ENCODE measurements at regions not wholly inside any gene's neighbourhood (a gene's known extent, or its start where the extent isn't known, plus 50 kb on each side); places are given as distances from the start of the nearest gene placed in this dataset.

DNA sequence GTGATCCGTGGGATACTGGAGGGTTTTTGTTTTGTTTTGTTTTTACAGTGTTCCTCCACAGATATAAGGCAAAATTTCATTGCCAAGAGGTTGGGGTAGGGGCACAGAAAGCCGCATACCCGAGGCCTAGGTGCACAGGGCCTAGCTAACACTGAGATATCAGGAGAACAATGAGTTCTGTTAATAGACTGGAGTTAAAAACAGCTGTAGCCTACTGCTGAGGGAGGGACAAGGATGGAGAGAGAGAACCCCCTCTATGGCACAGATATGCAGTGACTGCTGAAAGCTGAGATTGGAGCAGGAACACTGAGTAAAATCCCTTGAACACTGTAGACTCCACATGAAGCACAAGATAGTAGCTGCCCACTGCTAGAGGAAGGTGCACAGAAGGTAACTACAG, 53.1 kb upstream of the MAP3K13 start:
- BruUV-seq (replicated peaks) = no TSS peak
- no peak overlapping the region for H3K4me3 Mint-ChIP-seq (ENCODE audit: unreplicated experiment)
- H3K36me3 Mint-ChIP-seq (ENCODE audit: insufficient read depth, unreplicated experiment) = peaks cover 13% of the 10 kb centered on the region
- intact Hi-C loops (cut with micrococcal nuclease) = no loop called here
- peaks cover 10% of the 10 kb centered on the region for H3K9me3 Mint-ChIP-seq (ENCODE audit: unreplicated experiment)
- ChIA-PET POLR2A (no interaction called here), CTCF (interaction anchor here (0.6 to 2.9 kb wide), 10 partner anchors 9 to 447 kb away, joined by 3 to 23 read pairs (median 4); no protein-coding TSS in a partner anchor)
- no peaks in the 10 kb centered on the region for H3K27me3 Mint-ChIP-seq (ENCODE audit: insufficient read depth, unreplicated experiment)
- no peak for DNase-seq (ENCODE audit: unreplicated experiment)
- no peak for TF ChIP-seq CTCF (IDR thresholded peaks at IDR 0.05; ENCODE audit: unreplicated experiment)
- no peaks in the 10 kb centered on the region for H3K4me1 Mint-ChIP-seq (ENCODE audit: insufficient read depth, unreplicated experiment)
- H3K27ac Mint-ChIP-seq (ENCODE audit: low read depth, unreplicated experiment) = no peak overlapping the region

GRCh38 chr3:185311991-185312390, 50.9 kb upstream of the MAP3K13 start:
- DNase-seq (ENCODE audit: unreplicated experiment) = no peak
- Mint-ChIP-seq H3K36me3 (ENCODE audit: insufficient read depth, unreplicated experiment) (peaks cover 13% of the 10 kb centered on the region), H3K4me3 (ENCODE audit: unreplicated experiment) (no peak overlapping the region), H3K27me3 (ENCODE audit: insufficient read depth, unreplicated experiment) (no peaks in the 10 kb centered on the region), H3K4me1 (ENCODE audit: insufficient read depth, unreplicated experiment) (peaks cover 4% of the 10 kb centered on the region), H3K9me3 (ENCODE audit: unreplicated experiment) (peaks cover 10% of the 10 kb centered on the region), H3K27ac (ENCODE audit: low read depth, unreplicated experiment) (no peak overlapping the region)
- CTCF ChIA-PET = no interaction called here
- POLR2A ChIA-PET = no interaction called here
- no TSS peak for BruUV-seq (replicated peaks)
- no peak for TF ChIP-seq CTCF (IDR thresholded peaks at IDR 0.05; ENCODE audit: unreplicated experiment)
- intact Hi-C loops (cut with micrococcal nuclease) = no loop called here
